ENCODE measurements at regions not wholly inside any gene's neighbourhood (a gene's known extent, or its start where the extent isn't known, plus 50 kb on each side); places are given as distances from the start of the nearest gene placed in this dataset.
"Not testable (repeated sequence)": the region's sequence is repeated elsewhere in the genome, so short reads cannot be mapped to it uniquely, and the experiment has no call there.

DNA sequence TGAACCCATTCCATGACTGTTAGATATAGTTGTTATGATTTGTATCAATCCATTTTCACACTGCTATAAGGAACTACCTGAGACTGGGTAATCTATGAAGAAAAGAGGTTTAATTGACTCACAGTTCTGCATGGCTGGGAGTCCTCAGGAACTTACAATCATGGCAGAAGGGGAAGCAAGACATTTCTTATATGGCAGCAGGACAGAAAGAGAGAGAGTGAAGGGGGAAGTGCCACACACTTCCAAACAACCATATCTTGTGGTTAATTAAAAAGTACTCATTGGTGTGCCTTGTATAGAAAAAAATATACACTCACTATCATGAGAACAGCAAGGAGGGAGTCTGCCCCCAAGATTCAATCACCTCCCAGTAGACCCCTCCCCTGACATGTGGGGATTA lies 137.6 kb upstream of the NBPF11 start:
- no peak overlapping the region for H3K27ac ChIP-seq
- DNase-seq (ENCODE audit: low read depth in 1 of 2, low spot score in 1 of 2): no peak
- no peaks in the 10 kb centered on the region for H3K9me3 ChIP-seq (ENCODE audit: low read depth)
- no peaks in the 10 kb centered on the region for H3K27me3 ChIP-seq
- TF ChIP-seq, protein P1, sequence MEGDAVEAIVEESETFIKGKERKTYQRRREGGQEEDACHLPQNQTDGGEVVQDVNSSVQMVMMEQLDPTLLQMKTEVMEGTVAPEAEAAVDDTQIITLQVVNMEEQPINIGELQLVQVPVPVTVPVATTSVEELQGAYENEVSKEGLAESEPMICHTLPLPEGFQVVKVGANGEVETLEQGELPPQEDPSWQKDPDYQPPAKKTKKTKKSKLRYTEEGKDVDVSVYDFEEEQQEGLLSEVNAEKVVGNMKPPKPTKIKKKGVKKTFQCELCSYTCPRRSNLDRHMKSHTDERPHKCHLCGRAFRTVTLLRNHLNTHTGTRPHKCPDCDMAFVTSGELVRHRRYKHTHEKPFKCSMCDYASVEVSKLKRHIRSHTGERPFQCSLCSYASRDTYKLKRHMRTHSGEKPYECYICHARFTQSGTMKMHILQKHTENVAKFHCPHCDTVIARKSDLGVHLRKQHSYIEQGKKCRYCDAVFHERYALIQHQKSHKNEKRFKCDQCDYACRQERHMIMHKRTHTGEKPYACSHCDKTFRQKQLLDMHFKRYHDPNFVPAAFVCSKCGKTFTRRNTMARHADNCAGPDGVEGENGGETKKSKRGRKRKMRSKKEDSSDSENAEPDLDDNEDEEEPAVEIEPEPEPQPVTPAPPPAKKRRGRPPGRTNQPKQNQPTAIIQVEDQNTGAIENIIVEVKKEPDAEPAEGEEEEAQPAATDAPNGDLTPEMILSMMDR (IDR thresholded peaks at IDR 0.05; ENCODE audit: low read depth, low read length): no peak
- H3K4me3 ChIP-seq: no peak overlapping the region
- no peaks in the 10 kb centered on the region for H3K36me3 ChIP-seq
- H3K4me1 ChIP-seq (ENCODE audit: low read depth): no peaks in the 10 kb centered on the region

DNA sequence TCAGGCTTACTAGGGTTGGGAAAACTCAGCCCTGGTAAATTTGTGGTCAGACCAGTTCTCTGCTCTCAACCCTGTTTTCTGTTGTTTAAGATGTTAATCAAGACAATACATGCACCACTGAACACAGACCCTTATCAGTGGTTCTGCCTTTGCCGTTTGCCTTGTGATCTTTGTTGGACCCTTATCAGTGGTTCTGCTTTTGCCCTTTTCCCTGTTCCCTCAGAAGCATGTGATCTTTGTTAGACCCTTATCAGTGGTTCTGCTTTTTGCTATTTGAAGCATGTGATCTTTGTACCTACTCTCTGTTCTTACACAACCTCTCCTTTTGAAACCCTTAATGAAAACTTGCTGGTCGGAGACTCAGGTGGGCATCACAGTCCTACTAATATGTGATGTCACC lies 133.9 kb upstream of the NBPF11 start:
- not testable (repeated sequence) for H3K27ac ChIP-seq; H3K4me1 ChIP-seq (ENCODE audit: low read depth); H3K27me3 ChIP-seq; H3K9me3 ChIP-seq (ENCODE audit: low read depth); DNase-seq (ENCODE audit: low read depth in 1 of 2, low spot score in 1 of 2); H3K4me3 ChIP-seq; H3K36me3 ChIP-seq

DNA sequence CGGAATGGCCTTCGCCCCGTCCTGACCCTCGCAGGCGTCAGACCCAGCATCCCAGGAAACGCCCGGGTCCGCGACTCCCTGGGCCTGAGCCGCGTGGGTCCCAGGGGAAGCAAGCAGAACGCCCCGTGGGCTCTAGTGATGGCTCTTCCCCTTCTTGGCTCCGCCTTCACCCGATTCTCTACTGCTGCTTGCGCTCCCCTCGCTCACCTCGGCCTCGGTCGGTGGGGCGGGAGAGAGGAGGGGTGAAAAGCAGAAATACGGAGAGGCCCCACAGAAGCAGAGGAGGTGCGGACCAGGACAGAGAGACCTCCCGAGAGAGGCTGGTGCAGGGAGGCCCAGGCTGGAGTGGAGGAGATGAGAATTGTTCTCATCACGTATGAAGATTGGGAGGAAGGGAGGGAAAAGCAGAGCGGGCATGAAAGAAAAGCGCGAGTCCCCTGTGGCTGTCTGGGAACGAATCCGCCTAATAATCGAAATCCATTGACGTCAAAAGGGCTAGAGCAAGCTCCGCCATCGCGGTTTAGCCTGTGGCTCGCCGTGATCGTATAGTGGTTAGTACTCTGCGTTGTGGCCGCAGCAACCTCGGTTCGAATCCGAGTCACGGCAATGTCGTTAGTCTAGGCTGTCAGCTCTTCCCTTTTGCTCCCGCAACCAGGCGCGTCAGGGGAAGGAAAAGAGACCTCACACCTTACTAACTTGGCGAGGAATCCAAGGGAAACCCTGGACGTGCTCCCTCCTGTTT lies 128.9 kb upstream of the NBPF11 start:
- not testable (repeated sequence) for H3K36me3 ChIP-seq; H3K27ac ChIP-seq; H3K27me3 ChIP-seq; DNase-seq (ENCODE audit: low read depth in 1 of 2, low spot score in 1 of 2); H3K9me3 ChIP-seq (ENCODE audit: low read depth); H3K4me1 ChIP-seq (ENCODE audit: low read depth)
- peak overlapping the region; percentile 12 for H3K4me3 ChIP-seq

- H3K4me1 ChIP-seq (ENCODE audit: low read depth); H3K36me3 ChIP-seq; H3K27ac ChIP-seq; H3K9me3 ChIP-seq (ENCODE audit: low read depth); H3K4me3 ChIP-seq; H3K27me3 ChIP-seq: not testable (repeated sequence)
- DNase-seq (ENCODE audit: low read depth in 1 of 2, low spot score in 1 of 2): peak in 1 of 2 donors; percentile 79
Observed at GRCh38 chr1:148279002-148279542, 127.0 kb upstream of the NBPF11 start.

DNA sequence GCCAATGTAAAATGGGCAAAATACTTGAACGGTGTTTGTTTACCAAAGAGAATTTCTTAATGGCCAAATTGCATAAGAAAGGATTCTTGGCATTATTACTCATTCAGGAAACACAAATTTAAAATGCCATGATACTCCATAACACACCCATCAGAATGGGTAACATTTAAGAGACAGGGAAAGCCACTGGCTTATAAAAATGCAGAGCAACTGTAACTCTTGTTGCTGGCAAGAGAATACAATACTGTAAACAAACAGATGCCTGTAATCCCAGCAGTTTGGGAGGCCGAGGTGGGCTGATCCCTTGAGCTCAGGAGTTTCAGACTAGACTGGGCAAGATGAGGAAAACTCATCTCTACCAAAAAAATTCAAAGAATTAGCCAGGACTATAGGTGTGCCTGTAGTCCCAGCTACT lies 125.8 kb upstream of the NBPF11 start:
- not testable (repeated sequence) for H3K36me3 ChIP-seq; H3K27ac ChIP-seq; H3K27me3 ChIP-seq; H3K4me3 ChIP-seq; H3K4me1 ChIP-seq (ENCODE audit: low read depth); H3K9me3 ChIP-seq (ENCODE audit: low read depth)
- DNase-seq (ENCODE audit: low read depth in 1 of 2, low spot score in 1 of 2): peak in 1 of 2 donors; percentile 50

- DNase-seq (ENCODE audit: low read depth in 1 of 2, low spot score in 1 of 2); H3K27me3 ChIP-seq; H3K9me3 ChIP-seq (ENCODE audit: low read depth); H3K36me3 ChIP-seq; H3K4me3 ChIP-seq; H3K27ac ChIP-seq; H3K4me1 ChIP-seq (ENCODE audit: low read depth): not testable (repeated sequence)
Observed at GRCh38 chr1:148267066-148267465, 115.0 kb upstream of the NBPF11 start.

DNA sequence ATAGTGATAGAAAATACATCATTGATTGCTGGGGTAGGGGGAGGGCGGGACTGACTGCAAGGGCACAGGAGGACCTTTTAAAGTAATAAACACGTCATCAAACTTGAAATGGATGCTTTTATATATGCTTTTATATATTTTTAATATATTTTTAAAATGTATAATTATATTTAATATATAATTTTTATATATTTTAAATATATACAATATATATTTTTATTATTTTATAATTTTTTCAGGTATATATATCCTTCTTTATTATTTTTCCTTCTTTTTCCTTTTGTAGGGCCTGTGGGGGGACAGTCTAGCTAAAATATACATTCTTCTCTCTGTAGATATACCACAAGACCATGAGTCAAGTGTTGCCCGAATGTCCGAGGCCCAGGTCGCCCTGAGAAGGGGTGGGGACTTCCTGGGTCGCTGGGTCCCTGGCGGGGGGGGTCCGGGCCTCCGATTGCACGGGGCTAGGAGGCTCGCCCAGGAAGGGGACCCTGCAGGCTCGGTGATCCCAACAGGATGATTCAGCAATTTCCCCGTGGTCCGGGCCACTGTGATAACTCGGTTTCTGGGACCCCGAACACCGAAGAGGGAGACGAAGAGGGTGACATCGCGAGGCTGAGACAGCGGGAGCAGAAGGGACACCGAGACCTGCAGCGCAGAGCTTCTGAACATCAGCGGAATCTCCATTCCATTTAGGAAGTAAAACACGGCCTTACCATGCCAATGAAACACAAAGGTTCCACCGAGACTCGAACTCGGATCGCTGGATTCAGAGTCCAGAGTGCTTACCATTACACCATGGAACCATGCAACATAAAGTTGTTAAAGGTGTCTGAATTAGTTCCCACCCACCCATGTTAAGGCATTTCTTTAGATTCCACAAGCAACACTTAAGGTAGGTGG lies 112.5 kb upstream of the NBPF11 start:
- TF ChIP-seq, protein P1 (IDR thresholded peaks at IDR 0.05; ENCODE audit: low read depth, low read length): no peak
- peak overlapping the region; percentile 40 for H3K4me3 ChIP-seq
- no peaks in the 10 kb centered on the region for H3K36me3 ChIP-seq
- H3K4me1 ChIP-seq (ENCODE audit: low read depth): peaks cover 3% of the 10 kb centered on the region
- H3K27ac ChIP-seq: no peak overlapping the region
- DNase-seq (ENCODE audit: low read depth in 1 of 2, low spot score in 1 of 2): peak; percentile 20 to 50
- H3K27me3 ChIP-seq: no peaks in the 10 kb centered on the region
- H3K9me3 ChIP-seq (ENCODE audit: low read depth): no peaks in the 10 kb centered on the region

GRCh38 chr1:148263906-148264255 lies 111.8 kb upstream of the NBPF11 start:
- Histone ChIP-seq H3K27me3 (no peaks in the 10 kb centered on the region), H3K4me3 (peak overlapping the region; percentile 40), H3K27ac (no peak overlapping the region), H3K36me3 (no peaks in the 10 kb centered on the region), H3K9me3 (ENCODE audit: low read depth) (no peaks in the 10 kb centered on the region), H3K4me1 (ENCODE audit: low read depth) (peaks cover 3% of the 10 kb centered on the region)
- no peak for DNase-seq (ENCODE audit: low read depth in 1 of 2, low spot score in 1 of 2)
- TF ChIP-seq, protein P1 (IDR thresholded peaks at IDR 0.05; ENCODE audit: low read depth, low read length): no peak
